A549 (cell line): ENCODE measurements at regions not wholly inside any gene's neighbourhood (a gene's known extent, or its start where the extent isn't known, plus 50 kb on each side); places are given as distances from the start of the nearest gene placed in this dataset.

Experiments used
- ATAC-seq, 2 experiments: fragments of 200-7000 bp in 1 of 2; fragments of >200 bp in 1 of 2; cut with Nextera tagmentation in 1 of 2; cut with Tn5 transposase in 1 of 2; 3 replicates each; pipeline versions ENCODE4 v1.8.0 to v1.9.1; 2018 to 2020; ENCODE audit warnings: mild to moderate bottlenecking in 1 of 2, moderate library complexity in 1 of 2
- CTCF ChIA-PET: fragments of 300-600 bp; sonication (Branson Sonifier 250); formaldehyde crosslinking; extraction: SDS; loops from one replicate; lab custom pipeline; 2021; ENCODE audit warnings: antibody characterized with exemption, inconsistent platforms; lab: Yijun Ruan, JAX
- POLR2A ChIA-PET: fragments of 350-600 bp; formaldehyde crosslinking; extraction: SDS; loops from one replicate; lab custom pipeline; 2021; ENCODE audit warnings: antibody characterized with exemption, inconsistent platforms; lab: Yijun Ruan, JAX
- DNase-seq, 2 experiments: peaks; one replicate each; pipeline versions ENCODE4 v3.0.0 to v3.0.0-alpha.2; 2011 to 2016; ENCODE audit warnings: low read depth in 1 of 2, low spot score in 1 of 2
- FAIRE-seq: peaks from 2 replicates; lab custom pipeline; 2011; peaks lifted over from hg19 to GRCh38; lab: Jason Lieb, UNC
- H3K27ac ChIP-seq, 2 experiments: fragments of >200 bp; sonication (Bioruptor Twin); formaldehyde crosslinking; 3 replicates each; pipeline ENCODE4 v1.5.1; 2016 to 2017
- H3K4me1 ChIP-seq: fragments of >200 bp; sonication (Bioruptor Twin); formaldehyde crosslinking; 3 replicates; pipeline ENCODE4 v1.6.1; 2016
- H3K4me2 ChIP-seq: fragments of >200 bp; sonication (Bioruptor Twin); formaldehyde crosslinking; 3 replicates; pipeline ENCODE4 v1.6.1; 2016
- H3K4me3 ChIP-seq: fragments of >200 bp; sonication (Bioruptor Twin); formaldehyde crosslinking; 3 replicates; pipeline ENCODE4 v1.5.1; 2016
- H3K9me3 ChIP-seq: fragments of >200 bp; sonication (Bioruptor Twin); formaldehyde crosslinking; 3 replicates; pipeline ENCODE4 v1.6.1; 2016
- BCL3 ChIP-seq: fragments of >200 bp; sonication (Bioruptor Twin); formaldehyde crosslinking; IDR thresholded peaks from 3 replicates; pipeline ENCODE4 v1.6.1; 2016
- CBX8 ChIP-seq: fragments of 200-600 bp; sonication (generic); IDR thresholded peaks from 2 replicates; pipeline ENCODE4 v1.6.1; 2016
- CEBPB ChIP-seq, 2 experiments: fragments of >200 bp in 1 of 2; sonication (Bioruptor Twin) in 1 of 2; formaldehyde crosslinking in 1 of 2; IDR thresholded peaks; 2 replicates each; pipeline ENCODE4 v1.6.1; 2012 to 2016
- CHD4 ChIP-seq: fragments of 200-600 bp; sonication (generic); IDR thresholded peaks from 2 replicates; pipeline ENCODE4 v1.6.1; 2016; ENCODE audit warnings: antibody characterized with exemption, mild to moderate bottlenecking, borderline replicate concordance
- EP300 ChIP-seq, 2 experiments: fragments of >200 bp; sonication (Bioruptor Twin); formaldehyde crosslinking; IDR thresholded peaks; 2 replicates in 1 of 2; 3 replicates in 1 of 2; pipeline ENCODE4 v1.6.1; 2016 to 2017
- GATA3 ChIP-seq: IDR thresholded peaks from 2 replicates; pipeline ENCODE4 v1.6.1; 2012; ENCODE audit warnings: borderline replicate concordance
- HOXA7 ChIP-seq: fragments of 250-450 bp; sonication (Bioruptor Pico); IDR thresholded peaks from 2 replicates; pipeline ENCODE4 v1.5.0; 2020; ENCODE audit warnings: mild to moderate bottlenecking, moderate library complexity
- HOXB5 ChIP-seq: fragments of 250-450 bp; sonication (Bioruptor Pico); IDR thresholded peaks from 2 replicates; pipeline ENCODE4 v1.5.0; 2020; ENCODE audit warnings: mild to moderate bottlenecking, moderate library complexity
- NFE2L2 ChIP-seq: fragments of 150-350 bp; conservative IDR thresholded peaks from 2 replicates; pipeline ENCODE4 v1.6.1; 2014; ENCODE audit warnings: low read length
- PBX3 ChIP-seq: IDR thresholded peaks from 2 replicates; pipeline ENCODE4 v1.6.1; 2012
- RAD21 ChIP-seq, 2 experiments: fragments of >200 bp in 1 of 2; sonication (Bioruptor Twin) in 1 of 2; formaldehyde crosslinking in 1 of 2; IDR thresholded peaks in 1 of 2; conservative IDR thresholded peaks in 1 of 2; 2 replicates in 1 of 2; 3 replicates in 1 of 2; pipeline ENCODE4 v1.6.1; 2012 to 2018; ENCODE audit warnings: inconsistent platforms in 1 of 2
- RARB ChIP-seq: fragments of 250-450 bp; sonication (Bioruptor Pico); IDR thresholded peaks from 2 replicates; pipeline ENCODE4 v1.8.0; 2021; ENCODE audit warnings: mild to moderate bottlenecking, moderate library complexity
- RCOR1 ChIP-seq: fragments of 150-350 bp; IDR thresholded peaks from 2 replicates; pipeline ENCODE4 v1.6.1; 2014; ENCODE audit warnings: antibody characterized with exemption, low read length, low read depth
- RNF2 ChIP-seq: fragments of 200-600 bp; sonication (generic); IDR thresholded peaks from 2 replicates; pipeline ENCODE4 v1.6.1; 2016; ENCODE audit warnings: low read depth, mild to moderate bottlenecking, antibody characterized with exemption, moderate library complexity, borderline replicate concordance
- SMC3 ChIP-seq: fragments of >200 bp; sonication (Bioruptor Twin); formaldehyde crosslinking; IDR thresholded peaks from 3 replicates; pipeline ENCODE4 v1.6.1; 2018; ENCODE audit warnings: inconsistent platforms
- SREBF2 ChIP-seq: fragments of 450-650 bp; IDR thresholded peaks from 2 replicates; pipeline ENCODE4 v1.6.1; 2014; ENCODE audit warnings: mild to moderate bottlenecking, moderate library complexity
- ZNF302 ChIP-seq: fragments of 250-450 bp; sonication (Bioruptor Pico); IDR thresholded peaks from 2 replicates; pipeline ENCODE4 v1.9.0; 2021; ENCODE audit warnings: inconsistent platforms, mild to moderate bottlenecking, moderate library complexity
- WGBS: methylation state at CpG from one replicate; pipeline ENCODE4 v1.1.6; 2017; ENCODE audit errors: missing lambda C conversion rate; 5-methylcytosine and 5-hydroxymethylcytosine counted together

- 35% methylated on average over 10 of the region's 10 CpGs for whole genome bisulfite sequencing
- DNase-seq, result no peak
- FAIRE-seq, result no peak
- no peak for TF ChIP-seq ZNF302 (CRISPR knock-in tag)
- TF ChIP-seq RNF2, result no peak
- no peak for TF ChIP-seq RARB
- TF ChIP-seq SMC3, result no peak
- no peak for TF ChIP-seq CHD4
- TF ChIP-seq RCOR1, result no peak
- no peak for TF ChIP-seq NFE2L2
- TF ChIP-seq CBX8, result no peak
- TF ChIP-seq CEBPB (IDR thresholded peaks at IDR 0.05), result no peak
- TF ChIP-seq, all 56 proteins: peak for 0
- ChIA-PET CTCF (no interaction called here), POLR2A (no interaction called here)
- no peak overlapping the region for H3K27ac ChIP-seq
- H3K4me3 ChIP-seq, result no peak overlapping the region
- no peaks in the 10 kb centered on the region for H3K9me3 ChIP-seq
- H3K4me2 ChIP-seq, result no peak overlapping the region
- H3K4me1 ChIP-seq, result no peaks in the 10 kb centered on the region
- no peak for ATAC-seq
Measured at GRCh38 chr2:586641-587076, 90.5 kb downstream of the TMEM18 start.

GRCh38 chr2:584863-585823 is 92.1 kb downstream of the TMEM18 start:
- no peaks in the 10 kb centered on the region for H3K9me3 ChIP-seq
- no peak overlapping the region for H3K4me2 ChIP-seq
- WGBS, result 51% methylated on average over 21 of the region's 21 CpGs
- ATAC-seq (0 out of 6 replicates have a peak, but pooled peaks of 1 of the 2 experiments have one; percentile 16), DNase-seq (no peak), FAIRE-seq (no peak)
- POLR2A ChIA-PET, result no interaction called here
- no peak for TF ChIP-seq HOXA7 (CRISPR knock-in tag)
- TF ChIP-seq BCL3, result no peak
- no peak for TF ChIP-seq EP300 (IDR thresholded peaks at IDR 0.05)
- TF ChIP-seq SREBF2, result no peak
- TF ChIP-seq PBX3, result no peak
- no peak for TF ChIP-seq HOXB5 (CRISPR knock-in tag)
- no peak for TF ChIP-seq GATA3
- TF ChIP-seq CEBPB (IDR thresholded peaks at IDR 0.05), result no peak
- H3K27ac ChIP-seq, result no peak overlapping the region
- CTCF ChIA-PET, result no interaction called here
- no peaks in the 10 kb centered on the region for H3K4me1 ChIP-seq
- H3K4me3 ChIP-seq, result no peak overlapping the region

GRCh38 chr2:583666-584065 is 93.5 kb downstream of the TMEM18 start:
- DNase-seq (no peak), ATAC-seq (no peak)
- ChIA-PET POLR2A (no interaction called here), CTCF (no interaction called here)
- no peaks in the 10 kb centered on the region for H3K9me3 ChIP-seq
- TF ChIP-seq BCL3 (no peak), RAD21 (conservative IDR thresholded peaks at IDR 0.05 in 1 of 2, IDR thresholded peaks at IDR 0.05 in 1 of 2) (no peak), HOXA7 (CRISPR knock-in tag) (no peak), NFE2L2 (no peak)
- TF ChIP-seq, all 56 proteins: peak for 0
- Histone ChIP-seq H3K4me3 (no peak overlapping the region), H3K4me2 (no peak overlapping the region), H3K4me1 (no peaks in the 10 kb centered on the region), H3K27ac (no peak overlapping the region)
- FAIRE-seq, result no peak
- WGBS, result 70% methylated on average over 13 of the region's 13 CpGs
